ENCODE measurements at regions not wholly inside any gene's neighbourhood (a gene's known extent, or its start where the extent isn't known, plus 50 kb on each side); places are given as distances from the start of the nearest gene placed in this dataset.
"Not testable (repeated sequence)": the region's sequence is repeated elsewhere in the genome, so short reads cannot be mapped to it uniquely, and the experiment has no call there.

DNA sequence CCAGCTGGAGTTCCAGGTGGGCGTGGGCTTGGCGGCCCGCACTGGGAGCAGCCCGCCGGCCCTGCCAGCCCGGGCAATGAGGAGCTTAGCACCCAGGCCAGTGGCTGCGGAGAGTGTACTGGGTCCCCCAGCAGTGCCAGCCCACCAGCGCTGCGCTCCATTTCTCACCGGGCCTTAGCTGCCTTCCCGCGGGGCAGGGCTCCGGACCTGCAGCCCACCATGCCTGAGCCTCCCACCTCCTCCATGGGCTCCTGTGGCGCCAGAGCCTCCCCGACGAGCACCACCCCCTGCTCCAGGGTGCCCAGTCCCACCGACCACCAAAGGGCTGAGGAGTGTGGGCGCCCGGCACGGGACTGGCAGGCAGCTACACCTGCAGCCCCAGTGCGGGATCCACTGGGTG lies 1075.3 kb downstream of the SI start:
- H3K36me3 Mint-ChIP-seq; DNase-seq; H3K4me3 Mint-ChIP-seq; H3K27me3 Mint-ChIP-seq (ENCODE audit: low read depth in 3 of 3); H3K27ac Mint-ChIP-seq; H3K4me1 Mint-ChIP-seq: not testable (repeated sequence)
- H3K9me3 Mint-ChIP-seq, result peaks cover 17 to 37% (median 24%) of the 10 kb centered on the region in 6 donors

GRCh38 chr3:163983940-163984339 lies 1094.4 kb downstream of the SI start:
- H3K4me1 Mint-ChIP-seq, result no peaks in the 10 kb centered on the region
- H3K4me3 Mint-ChIP-seq, result no peak overlapping the region
- H3K36me3 Mint-ChIP-seq, result no peaks in the 10 kb centered on the region
- no peak overlapping the region for H3K27ac Mint-ChIP-seq
- no peaks in the 10 kb centered on the region for H3K27me3 Mint-ChIP-seq (ENCODE audit: low read depth in 3 of 3)
- DNase-seq, result no peak
- peaks cover 3 to 36% (median 9%) of the 10 kb centered on the region in 6 donors for H3K9me3 Mint-ChIP-seq

- no peak overlapping the region for H3K27ac Mint-ChIP-seq
- no peak for DNase-seq
- no peak overlapping the region for H3K4me3 Mint-ChIP-seq
- H3K27me3 Mint-ChIP-seq (ENCODE audit: low read depth in 3 of 3), result no peaks in the 10 kb centered on the region
- no peaks in the 10 kb centered on the region for H3K4me1 Mint-ChIP-seq
- H3K9me3 Mint-ChIP-seq, result peaks cover 6 to 38% (median 13%) of the 10 kb centered on the region in 6 donors
- no peaks in the 10 kb centered on the region for H3K36me3 Mint-ChIP-seq
These were observed 1106.4 kb downstream of the SI start for GRCh38 chr3:163971861-163972260.

DNA sequence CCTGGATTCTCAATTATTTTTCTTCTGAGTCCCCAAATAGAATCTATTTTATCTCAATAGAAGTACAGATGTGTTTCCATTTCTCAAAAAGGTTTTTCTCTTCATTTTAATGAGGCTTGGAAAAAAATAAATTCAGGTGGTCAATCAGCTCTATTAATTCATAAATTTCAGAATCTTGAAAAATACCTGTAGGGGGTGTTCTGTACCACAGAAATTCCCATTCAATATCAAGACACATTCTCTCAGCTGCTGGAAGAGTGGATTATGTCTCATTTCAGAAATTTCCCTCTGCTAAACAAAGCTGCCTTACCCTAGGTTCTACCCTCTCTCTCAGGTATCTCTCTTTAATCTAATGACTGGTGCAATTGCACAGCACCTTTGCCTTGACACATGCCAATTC lies 1121.2 kb downstream of the SI start:
- Mint-ChIP-seq H3K4me1 (no peaks in the 10 kb centered on the region), H3K27ac (no peak overlapping the region), H3K4me3 (no peak overlapping the region), H3K27me3 (ENCODE audit: low read depth in 3 of 3) (no peaks in the 10 kb centered on the region), H3K9me3 (peaks cover 5 to 38% (median 20%) of the 10 kb centered on the region in 6 donors), H3K36me3 (peaks cover 0 to 7% (median 0%) of the 10 kb centered on the region in 3 donors)
- no peak for DNase-seq

GRCh38 chr3:163953526-163953925 lies 1124.8 kb downstream of the SI start:
- no peak overlapping the region for H3K4me3 Mint-ChIP-seq
- peaks cover 0 to 2% (median 0%) of the 10 kb centered on the region in 3 donors for H3K36me3 Mint-ChIP-seq
- no peak for DNase-seq
- peaks cover 1 to 22% (median 15%) of the 10 kb centered on the region in 6 donors for H3K9me3 Mint-ChIP-seq
- no peaks in the 10 kb centered on the region for H3K4me1 Mint-ChIP-seq
- H3K27ac Mint-ChIP-seq, result no peak overlapping the region
- no peaks in the 10 kb centered on the region for H3K27me3 Mint-ChIP-seq (ENCODE audit: low read depth in 3 of 3)

GRCh38 chr3:163952499-163952898 lies 1125.8 kb downstream of the SI start:
- DNase-seq, result no peak
- Mint-ChIP-seq H3K9me3 (peaks cover 1 to 16% (median 14%) of the 10 kb centered on the region in 6 donors), H3K4me3 (no peak overlapping the region), H3K27ac (no peak overlapping the region), H3K27me3 (ENCODE audit: low read depth in 3 of 3) (no peaks in the 10 kb centered on the region), H3K36me3 (no peaks in the 10 kb centered on the region), H3K4me1 (no peaks in the 10 kb centered on the region)

GRCh38 chr3:163951397-163951987 lies 1126.8 kb downstream of the SI start:
- no peaks in the 10 kb centered on the region for H3K36me3 Mint-ChIP-seq
- no peaks in the 10 kb centered on the region for H3K4me1 Mint-ChIP-seq
- H3K9me3 Mint-ChIP-seq, result peaks cover 0 to 16% (median 9%) of the 10 kb centered on the region in 6 donors
- no peak overlapping the region for H3K27ac Mint-ChIP-seq
- no peak overlapping the region for H3K4me3 Mint-ChIP-seq
- H3K27me3 Mint-ChIP-seq (ENCODE audit: low read depth in 3 of 3), result no peaks in the 10 kb centered on the region
- no peak for DNase-seq

DNA sequence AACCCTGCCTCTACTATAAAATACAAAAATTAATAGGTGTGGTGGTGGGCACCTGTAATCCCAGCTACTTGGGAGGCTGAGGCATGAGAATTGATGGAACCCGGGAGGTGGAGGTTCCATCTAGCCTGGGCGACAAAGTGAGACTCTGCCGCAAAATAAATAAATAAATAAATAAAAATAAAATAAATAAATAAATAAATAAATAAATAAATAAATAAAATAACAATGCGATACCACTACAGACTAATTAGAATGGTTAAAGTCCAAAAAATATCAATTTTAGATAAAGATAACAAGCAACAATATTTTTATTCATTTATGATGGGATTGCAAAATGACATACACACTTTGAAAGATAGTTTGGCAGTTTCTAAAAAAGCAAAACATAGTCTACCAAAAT lies 1131.5 kb downstream of the SI start:
- DNase-seq, result no peak
- H3K9me3 Mint-ChIP-seq, result peaks cover 3 to 39% (median 26%) of the 10 kb centered on the region in 6 donors
- H3K36me3 Mint-ChIP-seq, result no peaks in the 10 kb centered on the region
- H3K27me3 Mint-ChIP-seq (ENCODE audit: low read depth in 3 of 3), result no peaks in the 10 kb centered on the region
- H3K4me1 Mint-ChIP-seq, result no peaks in the 10 kb centered on the region
- H3K4me3 Mint-ChIP-seq, result no peak overlapping the region
- H3K27ac Mint-ChIP-seq, result no peak overlapping the region

GRCh38 chr3:163943664-163944063 lies 1134.6 kb downstream of the SI start:
- H3K4me3 Mint-ChIP-seq, result no peak overlapping the region
- peaks cover 6 to 57% (median 29%) of the 10 kb centered on the region in 6 donors for H3K9me3 Mint-ChIP-seq
- DNase-seq, result no peak
- H3K4me1 Mint-ChIP-seq, result no peaks in the 10 kb centered on the region
- H3K36me3 Mint-ChIP-seq, result no peaks in the 10 kb centered on the region
- H3K27me3 Mint-ChIP-seq (ENCODE audit: low read depth in 3 of 3), result no peaks in the 10 kb centered on the region
- H3K27ac Mint-ChIP-seq, result no peak overlapping the region

DNA sequence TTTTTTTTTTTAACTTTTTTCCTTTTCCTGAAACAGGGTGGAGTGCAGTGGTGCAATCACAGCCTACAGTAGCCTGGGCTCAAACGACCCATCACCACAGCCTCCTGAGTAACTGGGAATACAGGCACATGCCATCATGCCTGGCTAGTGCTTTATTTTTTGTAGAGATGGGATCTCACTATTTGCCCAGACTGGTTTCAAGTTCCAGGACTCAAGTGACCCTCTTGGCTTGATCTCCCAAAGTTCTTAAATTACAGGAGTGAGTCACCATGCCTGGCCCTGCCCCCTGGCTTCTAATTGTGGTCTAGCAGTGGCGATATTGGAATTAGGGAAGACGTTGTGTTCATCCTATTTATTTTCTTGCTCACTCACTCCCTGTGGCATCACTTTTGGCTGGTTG lies 1138.4 kb downstream of the SI start:
- Mint-ChIP-seq H3K4me3 (no peak overlapping the region), H3K4me1 (no peaks in the 10 kb centered on the region), H3K27me3 (ENCODE audit: low read depth in 3 of 3) (no peaks in the 10 kb centered on the region), H3K9me3 (peaks cover 6 to 52% (median 27%) of the 10 kb centered on the region in 6 donors), H3K36me3 (no peaks in the 10 kb centered on the region), H3K27ac (no peak overlapping the region)
- no peak for DNase-seq

GRCh38 chr3:163936543-163936942 lies 1141.8 kb downstream of the SI start:
- Mint-ChIP-seq H3K27ac (no peak overlapping the region), H3K9me3 (peaks cover 4 to 37% (median 15%) of the 10 kb centered on the region in 6 donors), H3K36me3 (no peaks in the 10 kb centered on the region), H3K27me3 (ENCODE audit: low read depth in 3 of 3) (no peaks in the 10 kb centered on the region), H3K4me1 (no peaks in the 10 kb centered on the region), H3K4me3 (no peak overlapping the region)
- DNase-seq, result no peak

- H3K4me3 Mint-ChIP-seq, result no peak overlapping the region
- H3K36me3 Mint-ChIP-seq, result no peaks in the 10 kb centered on the region
- peaks cover 0 to 26% (median 10%) of the 10 kb centered on the region in 6 donors for H3K9me3 Mint-ChIP-seq
- H3K27me3 Mint-ChIP-seq (ENCODE audit: low read depth in 3 of 3), result no peaks in the 10 kb centered on the region
- no peak for DNase-seq
- no peak overlapping the region for H3K27ac Mint-ChIP-seq
- no peaks in the 10 kb centered on the region for H3K4me1 Mint-ChIP-seq
These were observed 1142.9 kb downstream of the SI start for GRCh38 chr3:163935411-163935810.

DNA sequence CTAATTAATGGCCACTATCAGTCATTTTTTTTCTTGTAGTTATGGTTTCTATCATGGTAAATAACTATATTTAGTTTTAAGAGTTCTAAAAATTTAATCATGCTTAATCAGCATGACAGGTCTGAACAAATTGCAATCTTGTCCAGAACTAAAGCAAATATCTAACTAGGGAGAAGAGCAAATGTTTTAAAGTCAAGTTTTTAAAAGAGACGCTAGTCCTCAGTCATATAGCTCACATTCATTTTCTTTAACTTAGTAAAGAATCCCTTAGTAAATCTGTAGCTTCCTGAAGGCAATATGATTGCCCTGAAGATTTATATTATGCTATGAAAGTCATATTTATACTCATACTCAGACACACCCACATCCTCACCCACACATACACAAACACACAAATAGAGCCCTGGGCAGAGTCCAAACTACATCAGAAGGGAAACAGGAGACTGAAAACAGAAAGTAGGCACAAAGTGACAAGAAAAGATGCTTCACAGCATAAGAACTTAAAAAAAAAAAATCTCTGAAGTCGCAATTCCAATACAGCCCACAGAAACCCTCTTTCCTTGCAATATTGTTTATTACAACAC lies 1149.1 kb downstream of the SI start:
- H3K27me3 Mint-ChIP-seq (ENCODE audit: low read depth in 3 of 3), result peaks cover 0 to 4% (median 0%) of the 10 kb centered on the region in 3 donors
- H3K4me1 Mint-ChIP-seq, result no peaks in the 10 kb centered on the region
- no peak overlapping the region for H3K4me3 Mint-ChIP-seq
- H3K9me3 Mint-ChIP-seq, result peaks cover 10 to 36% (median 21%) of the 10 kb centered on the region in 6 donors
- H3K36me3 Mint-ChIP-seq, result peaks cover 0 to 4% (median 3%) of the 10 kb centered on the region in 3 donors
- no peak overlapping the region for H3K27ac Mint-ChIP-seq
- no peak for DNase-seq

DNA sequence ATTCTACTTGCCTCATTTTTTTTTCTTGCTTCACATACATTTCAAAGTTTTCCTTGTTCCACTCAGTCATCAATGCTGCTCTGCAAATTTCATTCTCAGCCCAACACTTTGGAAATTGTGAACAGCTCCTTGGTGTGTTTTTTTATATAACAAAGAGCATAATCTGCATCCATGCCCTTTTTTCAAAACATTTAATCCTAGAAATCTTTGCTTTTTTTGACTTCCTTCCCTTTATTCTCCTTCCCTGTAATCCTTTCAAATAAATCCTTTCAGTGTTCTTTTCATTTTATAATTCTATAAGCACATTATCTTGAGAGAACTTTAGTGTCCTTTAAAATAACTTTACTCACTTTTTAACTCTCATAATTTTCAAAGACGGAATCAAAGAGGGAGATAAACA lies 1150.8 kb downstream of the SI start:
- Mint-ChIP-seq H3K4me3 (no peak overlapping the region), H3K9me3 (peaks cover 7 to 38% (median 22%) of the 10 kb centered on the region in 6 donors), H3K27me3 (ENCODE audit: low read depth in 3 of 3) (peaks cover 0 to 4% (median 0%) of the 10 kb centered on the region in 3 donors), H3K4me1 (no peaks in the 10 kb centered on the region), H3K27ac (no peak overlapping the region), H3K36me3 (peaks cover 0 to 4% (median 3%) of the 10 kb centered on the region in 3 donors)
- no peak for DNase-seq

GRCh38 chr3:163924600-163924999 lies 1153.7 kb downstream of the SI start:
- no peak for DNase-seq
- Mint-ChIP-seq H3K9me3 (peaks cover 11 to 42% (median 24%) of the 10 kb centered on the region in 6 donors), H3K4me1 (no peaks in the 10 kb centered on the region), H3K4me3 (no peak overlapping the region), H3K27ac (no peak overlapping the region), H3K27me3 (ENCODE audit: low read depth in 3 of 3) (peaks cover 0 to 4% (median 0%) of the 10 kb centered on the region in 3 donors), H3K36me3 (peaks cover 0 to 4% (median 3%) of the 10 kb centered on the region in 3 donors)
